Right ventricle myocardium superior (tissue), 1 donor: ENCODE measurements at regions not wholly inside any gene's neighbourhood (a gene's known extent, or its start where the extent isn't known, plus 50 kb on each side); places are given as distances from the start of the nearest gene placed in this dataset.
"Not testable (repeated sequence)": the region's sequence is repeated elsewhere in the genome, so short reads cannot be mapped to it uniquely, and the experiment has no call there.

Experiments
- ATAC-seq: fragments of 200-7000 bp; cut with Tn5 transposase; one replicate; pipeline ENCODE4 v1.9.1; 2020; ENCODE audit warnings: mild to moderate bottlenecking; ENCODE audit not compliant: poor library complexity
- DNase-seq: peaks from one replicate; pipeline ENCODE4 v3.0.0-alpha.2; 2020
- intact Hi-C: fragments of 100-400 bp; cut with DNase I; formaldehyde crosslinking; loops from one replicate; pipeline ENCODE4 v1.11.2; 2022
- donor health status: DM: no; HTN: yes; CAD: no; lungs with severe emphysema.

GRCh38 chr1:78334952-78335351 is 155.8 kb upstream of the PTGFR start:
- DNase-seq (no peak), ATAC-seq (peak; percentile 88)
- intact Hi-C loops: no loop called here

- ATAC-seq, intact Hi-C loops, DNase-seq: not testable (repeated sequence)
Observed at GRCh38 chr1:78336751-78337150, 154.0 kb upstream of the PTGFR start.

GRCh38 chr1:78339490-78339889 is 151.3 kb upstream of the PTGFR start:
- ATAC-seq: no peak
- DNase-seq: no peak
- intact Hi-C loops: no loop called here

DNA sequence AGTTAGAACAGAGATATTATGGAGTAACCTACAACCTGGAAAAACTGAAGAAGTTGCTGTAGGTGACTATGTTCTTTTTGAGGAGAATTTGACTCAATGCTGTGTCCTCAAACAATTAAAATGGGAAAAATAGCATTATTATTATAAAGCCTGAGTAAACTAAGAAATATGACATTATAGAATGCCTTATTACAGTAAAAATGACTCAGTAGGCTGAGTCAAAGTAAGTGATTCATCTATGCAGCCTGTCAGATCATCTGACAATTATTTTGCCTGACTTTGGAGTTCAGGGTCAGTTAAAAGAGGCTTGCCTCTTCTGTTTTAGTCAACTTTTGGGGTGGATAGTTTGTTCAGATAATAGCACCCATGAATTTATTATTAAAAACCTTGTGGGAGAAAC is 150.8 kb upstream of the PTGFR start:
- ATAC-seq (no peak), DNase-seq (no peak)
- intact Hi-C loops: no loop called here

- intact Hi-C loops: no loop called here
- ATAC-seq (no peak), DNase-seq (no peak)
Observed at GRCh38 chr1:78348496-78349284, 142.1 kb upstream of the PTGFR start.

DNA sequence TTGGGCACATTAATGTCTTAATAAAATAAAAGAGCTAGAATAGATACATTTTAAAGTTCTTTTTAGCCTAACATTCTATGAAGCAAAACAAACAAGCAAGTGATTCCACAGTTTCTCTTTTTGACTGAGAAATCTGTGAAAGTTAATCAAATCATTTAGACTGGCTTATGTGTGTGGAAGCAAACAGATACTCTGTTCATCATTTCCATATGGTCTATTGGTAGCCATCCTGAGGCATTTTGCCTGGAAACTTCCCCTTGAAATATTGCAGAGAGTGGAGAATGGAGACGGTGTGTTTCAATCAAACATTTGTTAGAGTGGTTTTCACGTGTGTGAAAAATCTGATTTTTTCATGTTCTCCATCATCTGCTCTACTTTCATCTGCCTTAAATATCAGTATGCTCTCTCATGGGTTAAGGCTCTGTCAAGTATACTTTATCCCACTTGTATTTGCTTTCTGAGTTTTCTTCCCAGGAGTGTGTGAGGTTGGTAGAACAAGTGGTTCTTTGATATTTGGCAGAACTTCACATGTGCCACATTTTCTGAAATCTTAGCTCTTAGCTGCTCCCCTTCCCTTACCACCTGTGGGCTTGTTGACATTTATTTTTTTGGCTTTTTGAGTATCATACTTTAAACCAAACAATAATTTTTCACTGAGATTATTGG is 139.1 kb upstream of the PTGFR start:
- no peak for DNase-seq
- intact Hi-C loops: no loop called here
- no peak for ATAC-seq

DNA sequence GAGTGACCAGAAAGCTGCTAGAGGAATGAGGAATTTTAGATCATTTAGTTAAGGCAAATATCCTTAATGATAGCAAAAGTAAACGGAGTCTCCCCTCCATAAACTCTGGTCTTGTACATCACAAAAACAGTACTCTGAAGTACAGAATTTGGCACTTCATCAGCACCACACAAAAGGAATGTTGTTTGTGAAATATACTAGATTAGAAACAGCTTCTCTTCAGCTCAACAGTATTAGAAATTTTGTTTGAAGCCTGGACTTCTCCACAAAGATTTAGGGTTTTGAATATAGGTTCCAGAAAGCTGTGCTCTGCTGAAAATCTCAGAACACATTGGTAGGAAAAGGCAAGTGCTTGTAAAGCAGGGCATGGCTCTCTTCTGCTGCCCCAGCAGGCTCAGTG is 135.1 kb upstream of the PTGFR start:
- intact Hi-C loops: no loop called here
- DNase-seq: no peak
- no peak for ATAC-seq

- intact Hi-C loops: no loop called here
- ATAC-seq (no peak), DNase-seq (no peak)
Observed at GRCh38 chr1:78358165-78358564, 132.6 kb upstream of the PTGFR start.

DNA sequence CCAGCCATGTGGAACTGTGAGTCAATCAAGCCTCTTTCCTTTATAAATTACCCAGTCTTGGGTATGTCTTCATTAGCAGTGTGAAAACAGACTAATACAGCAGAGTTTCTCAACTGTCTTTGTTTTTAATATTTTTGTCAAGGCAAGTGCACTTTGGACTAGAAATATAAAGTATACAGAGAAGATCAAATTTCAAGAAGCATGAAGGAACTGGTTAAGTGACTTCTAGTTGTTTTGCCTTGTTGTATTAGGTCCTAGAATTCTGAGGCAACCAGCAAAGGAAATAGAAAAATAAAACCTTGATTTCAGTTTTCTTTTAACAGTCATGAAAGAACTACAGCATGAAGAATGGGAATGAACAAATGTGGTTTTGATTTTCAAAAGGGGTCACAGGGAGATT is 131.1 kb upstream of the PTGFR start:
- DNase-seq: no peak
- no peak for ATAC-seq
- intact Hi-C loops: no loop called here

GRCh38 chr1:78360584-78360983 is 130.2 kb upstream of the PTGFR start:
- intact Hi-C loops: no loop called here
- ATAC-seq (no peak), DNase-seq (no peak)

GRCh38 chr1:78367700-78368099 is 123.1 kb upstream of the PTGFR start:
- ATAC-seq (no peak), DNase-seq (no peak)
- intact Hi-C loops: no loop called here

- ATAC-seq: no peak
- DNase-seq: no peak
- intact Hi-C loops: no loop called here
Observed at GRCh38 chr1:78369546-78369945, 121.2 kb upstream of the PTGFR start.

DNA sequence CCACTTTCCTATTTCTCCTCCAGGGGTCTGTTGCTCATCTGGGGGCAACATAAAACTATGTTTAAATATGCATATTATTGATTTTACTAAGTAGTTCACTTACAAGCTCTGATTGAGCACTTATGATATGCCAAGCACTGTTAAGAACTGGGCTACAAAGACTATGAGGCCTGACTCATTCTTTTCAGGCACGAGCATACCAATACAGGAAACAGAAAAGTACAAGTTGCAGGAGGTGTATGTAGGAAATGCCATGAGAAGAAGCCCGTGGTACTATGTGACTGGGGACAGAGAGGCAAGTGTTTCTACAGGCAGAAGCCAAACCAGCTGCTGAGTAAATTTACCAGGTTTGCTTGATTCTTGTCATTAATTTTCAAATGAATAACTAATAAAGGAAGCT is 120.4 kb upstream of the PTGFR start:
- intact Hi-C loops: no loop called here
- DNase-seq (no peak), ATAC-seq (no peak)

GRCh38 chr1:78370779-78371482 is 119.8 kb upstream of the PTGFR start:
- DNase-seq: no peak
- ATAC-seq: no peak
- intact Hi-C loops: no loop called here

DNA sequence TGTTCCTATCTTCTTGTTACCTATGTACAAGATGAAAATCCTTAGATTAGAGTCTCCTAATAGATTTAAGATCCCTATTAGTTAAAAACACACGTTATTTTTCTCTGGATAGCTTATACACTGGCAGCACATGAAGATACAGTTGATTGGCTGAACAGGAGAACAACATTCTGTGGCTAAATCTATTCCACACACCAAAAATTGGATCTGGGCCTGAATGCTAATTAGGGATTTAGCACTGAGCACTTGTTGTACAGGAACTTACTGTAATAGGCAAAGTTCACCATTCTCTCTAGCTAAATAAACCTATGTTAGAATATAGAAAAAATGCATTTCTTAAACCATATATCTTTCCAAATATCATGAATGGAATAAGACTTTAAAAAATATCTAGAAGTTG is 117.1 kb upstream of the PTGFR start:
- intact Hi-C loops: no loop called here
- ATAC-seq: no peak
- DNase-seq: no peak

- ATAC-seq (no peak), DNase-seq (no peak)
- intact Hi-C loops: no loop called here
Observed at GRCh38 chr1:78375996-78376395, 114.8 kb upstream of the PTGFR start.

DNA sequence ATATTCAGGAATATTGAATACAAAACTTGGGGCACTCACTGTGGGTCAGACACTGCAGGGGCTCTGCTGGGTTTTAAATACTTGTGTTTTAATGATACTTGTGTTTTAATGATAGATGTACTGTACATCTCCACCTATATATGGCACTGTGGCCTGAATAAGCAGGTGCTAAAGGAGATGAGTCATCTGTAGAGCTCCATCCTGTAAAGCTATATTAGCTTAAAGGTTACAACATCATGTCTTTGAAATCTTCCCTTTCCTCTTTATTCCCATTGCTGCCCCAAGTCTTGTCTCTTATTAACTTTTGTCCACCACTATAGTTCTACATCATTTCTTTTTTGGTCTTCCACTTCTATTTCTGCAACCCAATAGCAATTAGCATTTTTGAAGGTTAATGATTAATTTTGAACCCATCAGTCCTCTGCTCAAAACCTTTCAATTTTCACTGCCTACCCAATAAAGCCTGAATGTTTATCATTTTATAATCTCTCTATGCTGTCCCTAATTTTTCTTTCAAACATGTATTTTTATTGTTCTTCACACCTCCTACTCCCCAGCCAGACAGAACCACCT is 113.3 kb upstream of the PTGFR start:
- no peak for ATAC-seq
- no peak for DNase-seq
- intact Hi-C loops: no loop called here

DNA sequence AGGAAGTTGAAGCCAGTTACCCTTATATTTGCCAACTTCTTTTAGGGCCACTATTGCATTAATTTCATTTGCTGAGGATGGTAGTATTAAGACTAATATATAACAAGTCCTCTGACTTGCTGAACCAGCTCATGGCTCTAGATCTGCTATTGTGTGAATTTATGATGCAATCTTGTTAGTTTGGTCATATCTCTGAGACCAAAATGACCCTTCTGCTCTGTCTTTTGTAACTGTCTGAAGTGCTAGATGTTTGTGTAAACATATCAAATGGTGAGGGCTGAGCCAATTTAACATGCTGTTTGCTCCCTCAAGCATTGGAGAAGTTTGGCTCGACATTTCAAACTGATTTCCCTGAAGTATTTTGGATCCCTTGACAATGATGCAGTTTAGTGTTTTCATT is 106.9 kb upstream of the PTGFR start:
- DNase-seq (no peak), ATAC-seq (peak; percentile 67)
- intact Hi-C loops: no loop called here

- intact Hi-C loops: no loop called here
- DNase-seq (no peak), ATAC-seq (no peak)
Observed at GRCh38 chr1:78385744-78386462, 104.9 kb upstream of the PTGFR start.
